H1 (cell line): ENCODE measurements at regions not wholly inside any gene's neighbourhood (a gene's known extent, or its start where the extent isn't known, plus 50 kb on each side); places are given as distances from the start of the nearest gene placed in this dataset.

Experiments
- CTCF ChIA-PET: fragments of 300-600 bp; sonication (Branson Sonifier 250); formaldehyde crosslinking; loops from one replicate; lab custom pipeline; 2021; ENCODE audit not compliant: partially characterized antibody; lab: Charles Lee
- POLR2A ChIA-PET: fragments of 300-600 bp; sonication (Branson Sonifier 250); formaldehyde crosslinking; loops from one replicate; lab custom pipeline; 2021; ENCODE audit warnings: inconsistent platforms; ENCODE audit not compliant: partially characterized antibody; lab: Charles Lee
- DNase-seq, 2 experiments: peaks; one replicate each; pipeline versions ENCODE4 v3.0.0 to v3.0.0-alpha.2; 2010 to 2022; ENCODE audit warnings: low spot score in 2 of 2, low read depth in 1 of 2, mixed read lengths in 1 of 2
- FAIRE-seq: peaks from 2 replicates; lab custom pipeline; 2011; peaks lifted over from hg19 to GRCh38; lab: Jason Lieb, UNC
- H2AFZ ChIP-seq: 2 replicates; pipeline ENCODE4 v1.8.1; 2012; ENCODE audit warnings: low read length, inconsistent platforms
- H2AK5ac ChIP-seq: 2 replicates; pipeline ENCODE4 v1.6.1; 2013; ENCODE audit warnings: low read depth, low read length
- H2BK120ac ChIP-seq: replicated peaks from 2 replicates; pipeline ENCODE3; 2013; ENCODE audit warnings: low read depth, low read length, inconsistent platforms
- H2BK12ac ChIP-seq: 2 replicates; pipeline ENCODE4 v1.6.1; 2013; ENCODE audit warnings: low read depth, low read length
- H2BK15ac ChIP-seq: 2 replicates; pipeline ENCODE4 v1.6.1; 2013; ENCODE audit warnings: low read length
- H2BK20ac ChIP-seq: 2 replicates; pipeline ENCODE4 v1.6.1; 2013; ENCODE audit warnings: low read length
- H2BK5ac ChIP-seq: 2 replicates; pipeline ENCODE4 v1.6.1; 2013; ENCODE audit warnings: low read depth, low read length
- H3K14ac ChIP-seq: 2 replicates; pipeline ENCODE4 v1.6.1; 2013; ENCODE audit warnings: inconsistent platforms; ENCODE audit not compliant: insufficient read length
- H3K18ac ChIP-seq: 2 replicates; pipeline ENCODE4 v1.6.1; 2013; ENCODE audit warnings: low read length; ENCODE audit errors: extremely low read depth
- H3K23ac ChIP-seq: 2 replicates; pipeline ENCODE4 v1.6.1; 2013; ENCODE audit warnings: inconsistent platforms; ENCODE audit not compliant: insufficient read length
- H3K23me2 ChIP-seq: 2 replicates; pipeline ENCODE4 v1.6.1; 2013; ENCODE audit warnings: low read depth, low read length
- H3K27ac ChIP-seq: 2 replicates; pipeline ENCODE4 v1.6.1; 2011; ENCODE audit warnings: low read depth, low read length, inconsistent platforms
- H3K27me3 ChIP-seq, 4 experiments: replicated peaks in 1 of 4; 1 replicate in 1 of 4; 2 replicates in 3 of 4; pipeline versions ENCODE4 v1.6.1 to v1.8.1; 2011 to 2013; ENCODE audit warnings: low read length in 3 of 4, mild to moderate bottlenecking in 3 of 4, inconsistent platforms in 2 of 4, mixed read lengths in 2 of 4, moderate library complexity in 1 of 4; ENCODE audit not compliant: control insufficient read depth in 3 of 4, insufficient read depth in 3 of 4; ENCODE audit errors: extremely low read depth in 1 of 4
- H3K36me3 ChIP-seq, 4 experiments: 2 replicates each; pipeline versions ENCODE4 v1.6.1 to v1.8.1; 2011 to 2013; ENCODE audit warnings: mild to moderate bottlenecking in 4 of 4, low read length in 3 of 4, moderate library complexity in 2 of 4, control low read depth in 1 of 4, inconsistent platforms in 1 of 4; ENCODE audit not compliant: insufficient read depth in 4 of 4, control insufficient read depth in 2 of 4
- H3K4ac ChIP-seq: replicated peaks from 2 replicates; pipeline ENCODE3; 2013; ENCODE audit warnings: low read length, low read depth, mixed read lengths, inconsistent platforms; ENCODE audit not compliant: insufficient read length
- H3K4me1 ChIP-seq, 4 experiments: replicated peaks in 1 of 4; 1 replicate in 1 of 4; 2 replicates in 3 of 4; pipeline versions ENCODE4 v1.6.1 to v1.8.1; 2011 to 2013; ENCODE audit warnings: low read length in 3 of 4, inconsistent platforms in 2 of 4, mixed read lengths in 1 of 4; ENCODE audit not compliant: insufficient read depth in 4 of 4, control insufficient read depth in 3 of 4
- H3K4me2 ChIP-seq, 2 experiments: 2 replicates each; pipeline versions ENCODE4 v1.6.1 to v1.8.1; 2011 to 2013; ENCODE audit warnings: low read depth in 2 of 2, low read length in 2 of 2, control low read depth in 1 of 2, inconsistent platforms in 1 of 2, mild to moderate bottlenecking in 1 of 2; ENCODE audit not compliant: insufficient read depth in 1 of 2
- H3K4me3 ChIP-seq, 4 experiments: fragments of 200-600, 300-600 bp in 1 of 4; sonication (generic), shearing (Covaris generic), sonication (Bioruptor Twin) in 1 of 4; 2 replicates each; pipeline versions ENCODE4 v1.5.1 to v1.8.1; 2011 to 2016; ENCODE audit warnings: low read length in 4 of 4, low read depth in 3 of 4, control low read depth in 2 of 4, inconsistent platforms in 2 of 4, mild to moderate bottlenecking in 2 of 4, mixed read lengths in 1 of 4, moderate library complexity in 1 of 4; ENCODE audit not compliant: insufficient read depth in 2 of 4; ENCODE audit errors: extremely low read depth in 1 of 4
- H3K56ac ChIP-seq: replicated peaks from 2 replicates; pipeline ENCODE3; 2013; ENCODE audit warnings: low read depth, mild to moderate bottlenecking, mixed read lengths, low read length, inconsistent platforms; ENCODE audit not compliant: insufficient read length
- H3K79me1 ChIP-seq: 2 replicates; pipeline ENCODE4 v1.6.1; 2013; ENCODE audit warnings: low read depth, low read length, control low read depth
- H3K79me2 ChIP-seq, 2 experiments: 2 replicates each; pipeline versions ENCODE4 v1.6.1 to v1.8.1; 2012 to 2013; ENCODE audit warnings: low read length in 2 of 2, mild to moderate bottlenecking in 2 of 2, inconsistent platforms in 1 of 2; ENCODE audit not compliant: insufficient read depth in 2 of 2, control insufficient read depth in 1 of 2
- H3K9ac ChIP-seq, 4 experiments: replicated peaks in 1 of 4; 1 replicate in 1 of 4; 2 replicates in 3 of 4; pipeline versions ENCODE4 v1.6.1 to v1.8.1; 2011 to 2013; ENCODE audit warnings: low read depth in 3 of 4, low read length in 3 of 4, control low read depth in 2 of 4, mild to moderate bottlenecking in 2 of 4, moderate library complexity in 2 of 4, inconsistent platforms in 1 of 4; ENCODE audit errors: extremely low read depth in 1 of 4
- H3K9me3 ChIP-seq, 2 experiments: 2 replicates each; pipeline versions ENCODE4 v1.6.1 to v1.8.1; 2012 to 2013; ENCODE audit warnings: mild to moderate bottlenecking in 2 of 2, moderate library complexity in 2 of 2, control low read depth in 1 of 2, inconsistent platforms in 1 of 2, low read depth in 1 of 2, low read length in 1 of 2, mixed read lengths in 1 of 2; ENCODE audit not compliant: insufficient read depth in 2 of 2
- H4K20me1 ChIP-seq, 2 experiments: replicated peaks in 1 of 2; 2 replicates each; pipeline versions ENCODE3 to v1.8.1; 2011 to 2013; ENCODE audit warnings: inconsistent platforms in 2 of 2, low read length in 2 of 2, mild to moderate bottlenecking in 1 of 2; ENCODE audit not compliant: insufficient read depth in 2 of 2, control insufficient read depth in 1 of 2
- H4K5ac ChIP-seq: 2 replicates; pipeline ENCODE4 v1.6.1; 2013; ENCODE audit warnings: low read length, low read depth, mixed read lengths, inconsistent platforms; ENCODE audit not compliant: insufficient read length
- H4K8ac ChIP-seq: 2 replicates; pipeline ENCODE4 v1.8.0; 2013; ENCODE audit warnings: mild to moderate bottlenecking, moderate library complexity, low read length, inconsistent platforms; ENCODE audit not compliant: insufficient read depth; ENCODE audit errors: extremely low read depth
- H4K91ac ChIP-seq: replicated peaks from 2 replicates; pipeline ENCODE3; 2013; ENCODE audit warnings: low read length, mixed read lengths, inconsistent platforms; ENCODE audit not compliant: insufficient read length
- ASH2L ChIP-seq: fragments of 200-600, 300-600 bp; sonication (generic); IDR thresholded peaks from one replicate; pipeline ENCODE4 v1.7.1; 2017; ENCODE audit warnings: low read length
- ATF3 ChIP-seq: IDR thresholded peaks from 2 replicates; pipeline ENCODE4 v1.6.1; 2011; ENCODE audit warnings: low read depth, mild to moderate bottlenecking, low read length; ENCODE audit not compliant: insufficient read depth
- BRCA1 ChIP-seq: IDR thresholded peaks from 2 replicates; pipeline ENCODE4 v1.6.1; 2012; ENCODE audit warnings: low read depth, low read length, improper control_type of control experiment
- CBX5 ChIP-seq: fragments of 300-800, 300-1000 bp; sonication (generic); IDR thresholded peaks from 2 replicates; pipeline ENCODE4 v1.7.1; 2016; ENCODE audit warnings: antibody characterized with exemption, low read length, low read depth
- HDAC6 ChIP-seq: IDR thresholded peaks from one replicate; pipeline ENCODE4 v1.7.1; 2012; ENCODE audit warnings: low read depth, mild to moderate bottlenecking, inconsistent platforms, low read length, moderate library complexity
- KDM4A ChIP-seq: IDR thresholded peaks from one replicate; pipeline ENCODE4 v1.7.1; 2012; ENCODE audit warnings: low read depth, mild to moderate bottlenecking, moderate library complexity, low read length, inconsistent platforms; ENCODE audit not compliant: severe bottlenecking
- NRF1 ChIP-seq: IDR thresholded peaks from 2 replicates; pipeline ENCODE4 v1.6.1; 2011; ENCODE audit warnings: mild to moderate bottlenecking, low read depth, low read length, improper control_type of control experiment
- WGBS, 2 experiments: shearing (Covaris generic) in 1 of 2; methylation state at CpG; one replicate each; pipeline versions ENCODE4 v1.1.6 to v1.1.7; 2013 to 2015; ENCODE audit warnings: low lambda C conversion rate in 2 of 2, mixed read lengths in 2 of 2, inconsistent platforms in 1 of 2, low coverage in 1 of 2, missing lambda C conversion rate in 1 of 2; ENCODE audit not compliant: insufficient replicate concordance in 2 of 2, insufficient coverage in 1 of 2, insufficient read length in 1 of 2; ENCODE audit errors: extremely low coverage in 1 of 2, missing lambda C conversion rate in 1 of 2; 5-methylcytosine and 5-hydroxymethylcytosine counted together

GRCh38 chr2:150208689-150209088, 278.8 kb downstream of the RND3 start:
- no peak for FAIRE-seq
- POLR2A ChIA-PET: interaction anchor here (1.2 kb wide), 1 partner anchor 9 kb away, joined by 3 read pairs; no protein-coding TSS in a partner anchor
- Histone ChIP-seq H3K18ac (no peak overlapping the region), H3K56ac (no peak overlapping the region), H2AFZ (no peak overlapping the region; the same call in 1 of the 2 replicates), H2BK20ac (no peak overlapping the region), H3K79me1 (no peaks in the 10 kb centered on the region), H3K4me3 (no peak overlapping the region), H3K79me2 (no peaks in the 10 kb centered on the region), H4K8ac (no peak overlapping the region), H3K14ac (no peak overlapping the region), H4K5ac (no peak overlapping the region), H2BK5ac (no peak overlapping the region), H2BK12ac (no peak overlapping the region), H3K9ac (no peak overlapping the region), H3K36me3 (no peaks in the 10 kb centered on the region), H4K91ac (no peak overlapping the region), H2AK5ac (no peak overlapping the region), H3K9me3 (no peaks in the 10 kb centered on the region), H3K4me2 (no peak overlapping the region), H3K4ac (no peak overlapping the region), H3K23me2 (no peaks in the 10 kb centered on the region), H4K20me1 (no peaks in the 10 kb centered on the region), H3K27me3 (no peaks in the 10 kb centered on the region), H3K27ac (no peak overlapping the region), H3K23ac (no peak overlapping the region), H2BK120ac (no peak overlapping the region), H2BK15ac (no peak overlapping the region), H3K4me1 (peaks cover 0 to 5% (median 2%) of the 10 kb centered on the region in 4 experiments; a peak in 3 of 7 replicates)
- 66% methylated on average over 4 of the region's 4 CpGs; no CpG with 5 or more reads in 1 of the 2 experiments for WGBS, 2 experiments
- no peak for DNase-seq
- CTCF ChIA-PET: no interaction called here
- no peak for TF ChIP-seq KDM4A
- TF ChIP-seq HDAC6: no peak
- TF ChIP-seq ATF3: no peak
- TF ChIP-seq BRCA1: no peak
- no peak for TF ChIP-seq NRF1
- no peak for TF ChIP-seq ASH2L
- TF ChIP-seq CBX5: no peak
